Type B pancreatic cell (in vitro differentiated cells): ENCODE measurements at regions not wholly inside any gene's neighbourhood (a gene's known extent, or its start where the extent isn't known, plus 50 kb on each side); places are given as distances from the start of the nearest gene placed in this dataset.

Experiments
- DNase-seq: peaks from one replicate; pipeline ENCODE4 v3.0.0; 2021; ENCODE audit warnings: mixed read lengths; ENCODE audit not compliant: unreplicated experiment; ENCODE audit errors: extremely low spot score
- H3K27ac Mint-ChIP-seq: 2 replicates; pipeline ENCODE4 v1.8.0; 2021; ENCODE audit warnings: mild to moderate bottlenecking, mixed read lengths
- H3K27me3 Mint-ChIP-seq: 2 replicates; pipeline ENCODE4 v1.8.0; 2021; ENCODE audit warnings: mixed read lengths
- H3K36me3 Mint-ChIP-seq: 2 replicates; pipeline ENCODE4 v1.8.0; 2021; ENCODE audit warnings: mixed read lengths
- H3K4me1 Mint-ChIP-seq: one replicate; pipeline ENCODE4 v1.8.0; 2021; ENCODE audit warnings: mixed read lengths; ENCODE audit not compliant: unreplicated experiment
- H3K4me3 Mint-ChIP-seq: 2 replicates; pipeline ENCODE4 v1.8.0; 2021; ENCODE audit warnings: mild to moderate bottlenecking, mixed read lengths
- H3K9me3 Mint-ChIP-seq: 2 replicates; pipeline ENCODE4 v1.8.0; 2021; ENCODE audit warnings: mixed read lengths
- TF ChIP-seq, protein P1 (sequence below): fragments of 200-600 bp; sonication (generic); conservative IDR thresholded peaks from 2 replicates; pipeline ENCODE4 v1.5.0; 2021; ENCODE audit warnings: antibody characterized with exemption, mild to moderate bottlenecking

DNA sequence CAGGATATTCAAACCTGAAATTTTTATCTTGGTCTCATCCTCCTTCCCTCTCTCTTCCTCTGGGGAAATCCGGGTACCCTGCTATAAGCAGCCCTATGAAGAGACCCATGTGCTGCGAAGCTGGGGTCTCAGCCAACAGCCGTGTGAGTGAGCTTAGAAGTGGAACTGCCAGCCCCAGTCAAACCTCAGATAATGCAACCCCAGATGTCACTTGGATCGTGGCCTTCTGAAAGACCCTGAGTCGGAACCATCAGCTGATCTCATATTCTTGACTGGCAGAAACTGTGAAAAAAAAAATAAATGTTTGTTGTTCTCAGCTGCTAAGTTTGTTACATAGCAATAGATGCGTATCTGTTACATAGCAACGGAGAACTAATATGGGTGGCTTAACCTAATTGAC, 198.1 kb upstream of the NPY2R start:
- Mint-ChIP-seq H3K4me1 (no peaks in the 10 kb centered on the region), H3K4me3 (no peak overlapping the region), H3K9me3 (no peaks in the 10 kb centered on the region), H3K27me3 (peaks cover 9% of the 10 kb centered on the region), H3K27ac (no peak overlapping the region), H3K36me3 (no peaks in the 10 kb centered on the region)
- DNase-seq = no peak
- TF ChIP-seq, protein P1, sequence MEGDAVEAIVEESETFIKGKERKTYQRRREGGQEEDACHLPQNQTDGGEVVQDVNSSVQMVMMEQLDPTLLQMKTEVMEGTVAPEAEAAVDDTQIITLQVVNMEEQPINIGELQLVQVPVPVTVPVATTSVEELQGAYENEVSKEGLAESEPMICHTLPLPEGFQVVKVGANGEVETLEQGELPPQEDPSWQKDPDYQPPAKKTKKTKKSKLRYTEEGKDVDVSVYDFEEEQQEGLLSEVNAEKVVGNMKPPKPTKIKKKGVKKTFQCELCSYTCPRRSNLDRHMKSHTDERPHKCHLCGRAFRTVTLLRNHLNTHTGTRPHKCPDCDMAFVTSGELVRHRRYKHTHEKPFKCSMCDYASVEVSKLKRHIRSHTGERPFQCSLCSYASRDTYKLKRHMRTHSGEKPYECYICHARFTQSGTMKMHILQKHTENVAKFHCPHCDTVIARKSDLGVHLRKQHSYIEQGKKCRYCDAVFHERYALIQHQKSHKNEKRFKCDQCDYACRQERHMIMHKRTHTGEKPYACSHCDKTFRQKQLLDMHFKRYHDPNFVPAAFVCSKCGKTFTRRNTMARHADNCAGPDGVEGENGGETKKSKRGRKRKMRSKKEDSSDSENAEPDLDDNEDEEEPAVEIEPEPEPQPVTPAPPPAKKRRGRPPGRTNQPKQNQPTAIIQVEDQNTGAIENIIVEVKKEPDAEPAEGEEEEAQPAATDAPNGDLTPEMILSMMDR = no peak

DNA sequence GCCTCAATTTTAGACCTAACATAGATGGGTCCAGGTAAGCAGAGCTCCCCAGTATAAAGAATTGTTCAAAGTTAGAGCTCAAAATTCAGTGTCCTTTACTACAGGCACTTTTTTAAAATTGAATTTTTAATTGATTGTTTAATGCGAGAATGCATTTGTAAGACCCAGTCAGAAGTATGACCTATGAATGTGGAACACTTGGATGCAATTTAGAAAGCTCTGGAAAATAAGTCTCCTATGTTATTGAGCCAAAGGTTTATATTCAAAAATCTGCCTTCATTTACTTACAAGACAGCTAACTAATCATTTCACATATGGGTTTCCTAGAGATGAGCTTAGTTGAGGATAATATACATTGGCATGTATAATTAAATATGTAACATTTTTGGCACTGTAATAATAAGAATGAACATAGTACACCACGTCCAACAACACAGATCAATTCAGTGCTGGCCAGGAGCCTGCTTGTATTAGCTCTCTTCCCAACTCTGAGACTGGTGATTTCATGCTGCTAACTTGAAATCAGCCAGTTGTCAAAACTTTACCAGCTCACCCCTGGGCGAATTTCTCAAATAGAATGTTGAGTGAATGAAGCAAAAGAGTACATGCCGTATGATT, 197.2 kb upstream of the NPY2R start:
- no peaks in the 10 kb centered on the region for H3K9me3 Mint-ChIP-seq
- H3K27ac Mint-ChIP-seq = no peak overlapping the region
- no peaks in the 10 kb centered on the region for H3K4me1 Mint-ChIP-seq
- DNase-seq = no peak
- H3K4me3 Mint-ChIP-seq = no peak overlapping the region
- TF ChIP-seq, protein P1 = no peak
- H3K36me3 Mint-ChIP-seq = no peaks in the 10 kb centered on the region
- H3K27me3 Mint-ChIP-seq = peaks cover 6% of the 10 kb centered on the region

DNA sequence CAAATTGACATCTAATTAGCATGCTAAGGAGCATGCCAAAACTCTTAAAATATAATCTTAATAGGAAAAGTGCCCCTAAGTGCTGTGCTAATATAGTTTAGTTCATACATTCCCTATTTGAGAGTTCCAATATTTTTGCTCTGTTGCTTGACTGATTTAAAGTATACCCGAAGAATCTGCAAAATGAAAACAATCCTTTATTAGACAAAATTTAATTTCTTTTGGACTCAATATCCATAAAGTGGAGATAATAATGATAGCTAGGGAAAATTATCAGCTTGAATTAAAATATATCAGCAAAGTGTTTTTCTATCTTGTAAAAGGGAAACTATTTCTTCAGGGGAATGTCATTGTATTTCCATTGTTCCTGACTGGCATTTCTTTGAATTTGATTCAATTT, 196.0 kb upstream of the NPY2R start:
- H3K9me3 Mint-ChIP-seq = no peaks in the 10 kb centered on the region
- DNase-seq = no peak
- H3K4me3 Mint-ChIP-seq = no peak overlapping the region
- no peaks in the 10 kb centered on the region for H3K36me3 Mint-ChIP-seq
- peaks cover 6% of the 10 kb centered on the region for H3K27me3 Mint-ChIP-seq
- H3K27ac Mint-ChIP-seq = no peak overlapping the region
- TF ChIP-seq, protein P1 = no peak
- H3K4me1 Mint-ChIP-seq = no peaks in the 10 kb centered on the region

DNA sequence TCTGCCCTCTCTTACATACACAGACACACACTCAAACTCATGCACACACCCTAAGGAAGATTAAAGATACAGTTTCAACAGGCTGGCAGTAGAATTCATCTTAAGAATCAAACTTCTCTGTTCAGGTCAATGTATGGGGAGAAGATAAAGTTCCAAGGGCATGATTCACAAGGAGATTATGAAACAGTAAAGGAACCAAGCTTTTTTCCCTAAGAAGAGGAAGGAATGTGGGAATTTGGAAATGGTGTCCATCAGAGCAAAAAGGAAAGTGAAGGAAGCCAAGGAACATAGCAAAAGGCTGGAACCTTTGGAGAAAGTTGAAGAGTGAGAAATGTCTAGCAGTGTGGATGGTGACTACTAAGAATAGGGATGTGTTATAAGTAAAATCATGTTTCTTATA, 191.0 kb upstream of the NPY2R start:
- H3K36me3 Mint-ChIP-seq = no peaks in the 10 kb centered on the region

DNA sequence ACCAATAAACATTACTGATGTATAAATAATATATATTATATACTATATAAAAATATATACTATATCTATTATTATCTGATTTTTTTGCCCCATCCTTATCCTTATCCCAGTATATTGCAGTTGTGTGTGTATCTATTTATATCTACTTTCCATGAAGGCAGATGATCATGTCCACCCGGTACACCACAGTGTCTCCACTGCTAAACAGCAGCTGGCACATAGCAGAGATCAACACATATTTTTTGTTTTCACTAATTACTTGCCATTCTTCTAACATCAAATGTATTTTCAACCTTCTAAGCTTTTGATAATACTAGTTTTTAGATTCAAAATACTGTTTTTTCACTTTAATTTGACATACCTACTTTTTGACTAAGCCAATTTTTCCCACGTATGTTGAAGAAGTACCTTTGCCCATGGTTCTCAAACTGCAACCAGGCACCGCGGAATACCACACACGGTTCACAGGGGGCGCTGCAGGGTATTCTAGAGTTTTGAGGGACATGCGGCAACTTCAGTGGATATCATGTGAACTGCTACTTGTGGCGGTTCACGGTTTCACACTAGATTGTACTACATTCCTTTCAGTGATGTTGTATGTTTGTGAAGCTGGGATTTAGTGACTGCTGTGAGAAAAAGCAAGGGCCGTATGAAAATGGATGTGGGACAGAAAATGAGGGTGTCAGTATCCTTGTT, 182.5 kb upstream of the NPY2R start:
- no peaks in the 10 kb centered on the region for H3K36me3 Mint-ChIP-seq
- no peak overlapping the region for H3K27ac Mint-ChIP-seq
- TF ChIP-seq, protein P1 = peak; percentile 80
- H3K9me3 Mint-ChIP-seq = no peaks in the 10 kb centered on the region
- no peak overlapping the region for H3K4me3 Mint-ChIP-seq
- DNase-seq = no peak
- no peaks in the 10 kb centered on the region for H3K4me1 Mint-ChIP-seq
- peaks cover 13% of the 10 kb centered on the region for H3K27me3 Mint-ChIP-seq

More for the DNA sequence above, 191.0 kb upstream of the NPY2R start:
- TF ChIP-seq, protein P1 = no peak
- no peaks in the 10 kb centered on the region for H3K4me1 Mint-ChIP-seq
- DNase-seq = no peak
- H3K4me3 Mint-ChIP-seq = no peak overlapping the region
- H3K27me3 Mint-ChIP-seq = peaks cover 11% of the 10 kb centered on the region
- H3K27ac Mint-ChIP-seq = no peak overlapping the region
- peaks cover 5% of the 10 kb centered on the region for H3K9me3 Mint-ChIP-seq
